ENCODE measurements at regions not wholly inside any gene's neighbourhood (a gene's known extent, or its start where the extent isn't known, plus 50 kb on each side); places are given as distances from the start of the nearest gene placed in this dataset.

DNA sequence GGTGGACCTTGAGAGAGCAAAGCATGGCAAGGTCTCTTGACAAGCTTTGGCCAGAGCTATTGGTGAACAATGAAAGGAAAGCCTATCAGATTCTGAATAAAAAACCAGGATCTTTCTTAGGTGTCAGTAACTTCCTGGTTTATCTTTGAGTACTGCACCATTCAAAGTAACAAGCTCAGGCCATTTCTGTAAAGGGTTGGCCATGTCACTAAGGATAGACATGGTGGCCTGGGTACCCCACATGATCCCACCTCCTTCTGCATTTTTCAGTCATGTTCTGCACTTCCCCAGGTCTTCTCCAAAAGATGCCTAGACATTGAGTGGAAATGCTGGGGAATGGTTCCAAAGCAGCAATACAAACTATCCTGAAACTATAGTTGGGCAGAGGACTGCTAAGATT is 242.0 kb downstream of the ARHGAP12 start:
- TF ChIP-seq POLR2AphosphoS5 (IDR thresholded peaks at IDR 0.05; ENCODE audit: low read depth, low read length) (no peak), SIN3A (IDR thresholded peaks at IDR 0.05; ENCODE audit: borderline replicate concordance, insufficient read depth, low read length) (no peak), TAF1 (IDR thresholded peaks at IDR 0.05; ENCODE audit: borderline replicate concordance, insufficient read depth, low read length) (no peak), FOXP2 (optimal IDR thresholded peaks at IDR 0.05; ENCODE audit: borderline replicate concordance, extremely low read depth, extremely low read length, insufficient read depth) (no peak)
- TF ChIP-seq, protein P1, sequence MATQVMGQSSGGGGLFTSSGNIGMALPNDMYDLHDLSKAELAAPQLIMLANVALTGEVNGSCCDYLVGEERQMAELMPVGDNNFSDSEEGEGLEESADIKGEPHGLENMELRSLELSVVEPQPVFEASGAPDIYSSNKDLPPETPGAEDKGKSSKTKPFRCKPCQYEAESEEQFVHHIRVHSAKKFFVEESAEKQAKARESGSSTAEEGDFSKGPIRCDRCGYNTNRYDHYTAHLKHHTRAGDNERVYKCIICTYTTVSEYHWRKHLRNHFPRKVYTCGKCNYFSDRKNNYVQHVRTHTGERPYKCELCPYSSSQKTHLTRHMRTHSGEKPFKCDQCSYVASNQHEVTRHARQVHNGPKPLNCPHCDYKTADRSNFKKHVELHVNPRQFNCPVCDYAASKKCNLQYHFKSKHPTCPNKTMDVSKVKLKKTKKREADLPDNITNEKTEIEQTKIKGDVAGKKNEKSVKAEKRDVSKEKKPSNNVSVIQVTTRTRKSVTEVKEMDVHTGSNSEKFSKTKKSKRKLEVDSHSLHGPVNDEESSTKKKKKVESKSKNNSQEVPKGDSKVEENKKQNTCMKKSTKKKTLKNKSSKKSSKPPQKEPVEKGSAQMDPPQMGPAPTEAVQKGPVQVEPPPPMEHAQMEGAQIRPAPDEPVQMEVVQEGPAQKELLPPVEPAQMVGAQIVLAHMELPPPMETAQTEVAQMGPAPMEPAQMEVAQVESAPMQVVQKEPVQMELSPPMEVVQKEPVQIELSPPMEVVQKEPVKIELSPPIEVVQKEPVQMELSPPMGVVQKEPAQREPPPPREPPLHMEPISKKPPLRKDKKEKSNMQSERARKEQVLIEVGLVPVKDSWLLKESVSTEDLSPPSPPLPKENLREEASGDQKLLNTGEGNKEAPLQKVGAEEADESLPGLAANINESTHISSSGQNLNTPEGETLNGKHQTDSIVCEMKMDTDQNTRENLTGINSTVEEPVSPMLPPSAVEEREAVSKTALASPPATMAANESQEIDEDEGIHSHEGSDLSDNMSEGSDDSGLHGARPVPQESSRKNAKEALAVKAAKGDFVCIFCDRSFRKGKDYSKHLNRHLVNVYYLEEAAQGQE (IDR thresholded peaks at IDR 0.05; ENCODE audit: insufficient read depth in 1 of 2, low read depth in 2 of 2, low read length in 2 of 2): no peak

Data from PFSK-1 (cell line).